K562 (cell line): ENCODE measurements at regions not wholly inside any gene's neighbourhood (a gene's known extent, or its start where the extent isn't known, plus 50 kb on each side); places are given as distances from the start of the nearest gene placed in this dataset.

Experiments used
- FOSL1 ChIP-seq: fragments of 200-800 bp; sonication (Bioruptor generic); conservative IDR thresholded peaks from 2 replicates; pipeline ENCODE4 v1.6.1; 2016; ENCODE audit warnings: missing genetic modification characterization, missing compliant biosample characterization
- MCM2 ChIP-seq: fragments of 450-650 bp; IDR thresholded peaks from 2 replicates; pipeline ENCODE4 v1.6.1; 2017; ENCODE audit warnings: low read depth, mild to moderate bottlenecking
- TEAD1 ChIP-seq, 2 experiments: fragments of 450-650 bp in 1 of 2; sonication (generic) in 1 of 2; formaldehyde crosslinking; IDR thresholded peaks; 2 replicates each; pipeline versions ENCODE4 v1.4.0 to v1.8.0; 2020 to 2022; ENCODE audit warnings: mild to moderate bottlenecking in 2 of 2, missing genetic modification reagents in 1 of 2
- TF ChIP-seq, protein P1 (sequence below), 2 experiments: fragments of 450-650 bp; IDR thresholded peaks; 2 replicates each; pipeline ENCODE4 v1.6.1; 2016; ENCODE audit warnings: mild to moderate bottlenecking in 2 of 2, borderline replicate concordance in 1 of 2, low read depth in 1 of 2, moderate library complexity in 1 of 2

- TF ChIP-seq, protein P1, sequence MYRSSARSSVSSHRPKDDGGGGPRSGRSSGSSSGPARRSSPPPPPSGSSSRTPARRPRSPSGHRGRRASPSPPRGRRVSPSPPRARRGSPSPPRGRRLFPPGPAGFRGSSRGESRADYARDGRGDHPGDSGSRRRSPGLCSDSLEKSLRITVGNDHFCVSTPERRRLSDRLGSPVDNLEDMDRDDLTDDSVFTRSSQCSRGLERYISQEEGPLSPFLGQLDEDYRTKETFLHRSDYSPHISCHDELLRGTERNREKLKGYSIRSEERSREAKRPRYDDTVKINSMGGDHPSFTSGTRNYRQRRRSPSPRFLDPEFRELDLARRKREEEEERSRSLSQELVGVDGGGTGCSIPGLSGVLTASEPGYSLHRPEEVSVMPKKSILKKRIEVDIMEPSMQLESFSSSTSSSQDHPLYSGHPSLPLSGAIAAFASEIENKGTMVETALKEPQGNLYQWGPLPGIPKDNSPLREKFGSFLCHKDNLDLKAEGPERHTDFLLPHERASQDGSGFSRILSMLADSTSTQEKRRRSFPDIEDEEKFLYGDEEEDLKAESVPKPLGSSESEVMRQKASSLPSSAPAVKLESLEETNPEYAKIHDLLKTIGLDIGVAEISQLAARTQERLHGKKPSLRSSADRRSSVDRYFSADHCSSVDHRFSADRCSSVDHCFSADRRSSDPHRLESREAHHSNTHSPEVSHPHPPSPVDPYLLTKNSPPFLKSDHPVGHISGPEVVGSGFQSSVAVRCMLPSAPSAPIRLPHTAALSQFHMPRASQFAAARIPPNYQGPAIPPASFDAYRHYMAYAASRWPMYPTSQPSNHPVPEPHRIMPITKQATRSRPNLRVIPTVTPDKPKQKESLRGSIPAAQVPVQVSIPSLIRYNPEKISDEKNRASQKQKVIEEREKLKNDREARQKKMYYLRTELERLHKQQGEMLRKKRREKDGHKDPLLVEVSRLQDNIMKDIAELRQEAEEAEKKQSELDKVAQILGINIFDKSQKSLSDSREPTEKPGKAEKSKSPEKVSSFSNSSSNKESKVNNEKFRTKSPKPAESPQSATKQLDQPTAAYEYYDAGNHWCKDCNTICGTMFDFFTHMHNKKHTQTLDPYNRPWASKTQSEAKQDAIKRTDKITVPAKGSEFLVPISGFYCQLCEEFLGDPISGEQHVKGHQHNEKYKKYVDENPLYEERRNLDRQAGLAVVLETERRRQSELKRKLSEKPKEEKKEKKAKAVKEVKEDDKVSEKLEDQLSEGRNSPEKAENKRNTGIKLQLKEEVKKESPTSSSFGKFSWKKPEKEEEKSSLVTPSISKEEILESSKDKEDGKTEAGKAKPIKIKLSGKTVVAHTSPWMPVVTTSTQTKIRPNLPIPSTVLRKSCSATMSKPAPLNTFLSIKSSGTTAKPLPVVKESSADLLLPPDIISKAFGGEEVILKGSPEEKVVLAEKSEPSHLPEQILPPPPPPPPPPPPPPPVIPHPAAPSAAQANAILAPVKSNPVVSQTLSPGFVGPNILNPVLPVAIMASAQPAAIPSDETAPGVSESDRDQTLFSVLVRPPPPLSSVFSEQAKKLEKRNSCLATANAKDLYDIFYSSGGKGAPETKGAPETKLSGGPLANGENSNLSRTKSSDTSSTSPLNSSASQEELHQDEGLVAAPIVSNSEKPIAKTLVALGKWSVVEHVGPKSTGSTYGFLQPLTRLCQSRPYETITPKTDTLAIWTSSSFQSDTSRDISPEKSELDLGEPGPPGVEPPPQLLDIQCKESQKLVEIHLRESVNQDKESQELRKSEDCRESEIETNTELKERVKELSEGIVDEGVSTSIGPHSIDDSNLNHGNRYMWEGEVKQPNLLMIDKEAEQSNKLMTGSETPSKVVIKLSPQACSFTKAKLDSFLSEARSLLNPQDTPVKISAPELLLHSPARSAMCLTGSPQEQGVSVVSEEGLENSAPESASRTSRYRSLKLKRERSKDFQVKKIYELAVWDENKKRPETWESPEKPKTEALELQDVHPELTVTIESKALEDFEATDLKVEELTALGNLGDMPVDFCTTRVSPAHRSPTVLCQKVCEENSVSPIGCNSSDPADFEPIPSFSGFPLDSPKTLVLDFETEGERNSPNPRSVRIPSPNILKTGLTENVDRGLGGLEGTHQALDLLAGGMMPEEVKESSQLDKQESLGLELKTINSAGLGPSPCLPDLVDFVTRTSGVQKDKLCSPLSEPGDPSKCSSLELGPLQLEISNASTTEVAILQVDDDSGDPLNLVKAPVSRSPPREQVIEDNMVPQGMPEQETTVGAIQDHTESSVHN (IDR thresholded peaks at IDR 0.05; ENCODE audit: borderline replicate concordance in 1 of 2, low read depth in 1 of 2): no peak
- TF ChIP-seq TEAD1 (CRISPR knock-in tag; IDR thresholded peaks at IDR 0.05) (no peak), FOSL1 (peak; percentile 27; the same call in 1 of the 2 replicates), MCM2 (no peak)
- TF ChIP-seq, all 486 proteins: peak for 5
Measured at GRCh38 chr4:13920901-13921300, 293.4 kb upstream of the BOD1L1 start (continued).
